ENCODE measurements at regions not wholly inside any gene's neighbourhood (a gene's known extent, or its start where the extent isn't known, plus 50 kb on each side); places are given as distances from the start of the nearest gene placed in this dataset.

DNA sequence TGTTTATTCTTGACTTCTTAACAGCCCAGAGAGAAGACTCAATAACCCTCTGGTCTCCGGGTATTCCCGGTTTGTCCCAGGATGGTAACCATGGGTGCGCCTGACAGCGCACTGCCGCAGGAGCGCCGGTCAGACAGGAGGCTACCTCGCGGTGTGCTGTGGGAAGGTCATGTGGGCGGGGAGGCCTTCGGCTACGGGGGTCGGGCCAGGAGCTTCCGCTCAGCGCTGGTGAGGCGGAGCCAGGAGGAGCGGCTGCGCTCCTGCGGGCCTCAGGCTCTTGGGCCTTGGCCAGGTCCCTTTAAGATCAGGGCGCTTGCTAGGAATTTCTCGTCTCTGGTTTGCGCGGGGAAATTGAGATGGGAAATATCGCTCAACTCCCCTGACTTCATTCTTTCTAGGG lies 182.3 kb upstream of the NDN start:
- TF ChIP-seq, protein P1, sequence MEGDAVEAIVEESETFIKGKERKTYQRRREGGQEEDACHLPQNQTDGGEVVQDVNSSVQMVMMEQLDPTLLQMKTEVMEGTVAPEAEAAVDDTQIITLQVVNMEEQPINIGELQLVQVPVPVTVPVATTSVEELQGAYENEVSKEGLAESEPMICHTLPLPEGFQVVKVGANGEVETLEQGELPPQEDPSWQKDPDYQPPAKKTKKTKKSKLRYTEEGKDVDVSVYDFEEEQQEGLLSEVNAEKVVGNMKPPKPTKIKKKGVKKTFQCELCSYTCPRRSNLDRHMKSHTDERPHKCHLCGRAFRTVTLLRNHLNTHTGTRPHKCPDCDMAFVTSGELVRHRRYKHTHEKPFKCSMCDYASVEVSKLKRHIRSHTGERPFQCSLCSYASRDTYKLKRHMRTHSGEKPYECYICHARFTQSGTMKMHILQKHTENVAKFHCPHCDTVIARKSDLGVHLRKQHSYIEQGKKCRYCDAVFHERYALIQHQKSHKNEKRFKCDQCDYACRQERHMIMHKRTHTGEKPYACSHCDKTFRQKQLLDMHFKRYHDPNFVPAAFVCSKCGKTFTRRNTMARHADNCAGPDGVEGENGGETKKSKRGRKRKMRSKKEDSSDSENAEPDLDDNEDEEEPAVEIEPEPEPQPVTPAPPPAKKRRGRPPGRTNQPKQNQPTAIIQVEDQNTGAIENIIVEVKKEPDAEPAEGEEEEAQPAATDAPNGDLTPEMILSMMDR (IDR thresholded peaks at IDR 0.05; ENCODE audit: insufficient read depth, low read depth, low read length), result no peak
- no peak for TF ChIP-seq EZH2 (IDR thresholded peaks at IDR 0.05; ENCODE audit: insufficient read depth, low read length)
